GM12872 (cell line): ENCODE measurements at regions not wholly inside any gene's neighbourhood (a gene's known extent, or its start where the extent isn't known, plus 50 kb on each side); places are given as distances from the start of the nearest gene placed in this dataset.

ENCODE experiments used
- CTCF ChIP-seq: IDR thresholded peaks from 3 replicates; pipeline ENCODE4 v1.5.1; 2011; ENCODE audit warnings: low read depth, mild to moderate bottlenecking, low read length, moderate library complexity; ENCODE audit not compliant: insufficient read depth

GRCh38 chr4:116838609-116839008 is 246.8 kb downstream of the TRAM1L1 start:
- no peak for TF ChIP-seq CTCF

- no peak for TF ChIP-seq CTCF
These were observed 256.2 kb downstream of the TRAM1L1 start for GRCh38 chr4:116829187-116829586.

- TF ChIP-seq CTCF, result no peak
These were observed 261.2 kb downstream of the TRAM1L1 start for GRCh38 chr4:116824172-116824571.

GRCh38 chr4:116811730-116812129 is 273.6 kb downstream of the TRAM1L1 start:
- TF ChIP-seq CTCF, result no peak

- TF ChIP-seq CTCF, result no peak
These were observed 289.4 kb downstream of the TRAM1L1 start for GRCh38 chr4:116796022-116796421.

- TF ChIP-seq CTCF, result no peak
These were observed 296.7 kb downstream of the TRAM1L1 start for GRCh38 chr4:116788723-116789122.

GRCh38 chr4:116755051-116755450 is 330.3 kb downstream of the TRAM1L1 start:
- TF ChIP-seq CTCF, result no peak

GRCh38 chr4:116752027-116752426 is 333.3 kb downstream of the TRAM1L1 start:
- no peak for TF ChIP-seq CTCF
